ENCODE measurements at regions not wholly inside any gene's neighbourhood (a gene's known extent, or its start where the extent isn't known, plus 50 kb on each side); places are given as distances from the start of the nearest gene placed in this dataset.

GRCh38 chr11:91778758-91779157 lies 445.9 kb upstream of the FAT3 start:
- DNase-seq = no peak
- Histone ChIP-seq H3K27me3 (replicated peaks; ENCODE audit: insufficient read depth, low read length) (no peaks in the 10 kb centered on the region), H3K4me3 (ENCODE audit: low read length) (no peak overlapping the region), H3K9me2 (replicated peaks; ENCODE audit: insufficient read depth, low read length) (no peaks in the 10 kb centered on the region), H3K27ac (ENCODE audit: low read length) (no peak overlapping the region), H3F3A (ENCODE audit: insufficient read depth, low read length) (no peaks in the 10 kb centered on the region), H3K79me2 (ENCODE audit: low read length) (no peaks in the 10 kb centered on the region), H3K4me2 (ENCODE audit: low read depth, low read length) (no peak overlapping the region), H3K36me3 (replicated peaks; ENCODE audit: insufficient read depth, low read length) (no peaks in the 10 kb centered on the region), H3K9me3 (replicated peaks; ENCODE audit: insufficient read depth, low read length) (no peaks in the 10 kb centered on the region), H4K20me1 (ENCODE audit: insufficient read depth, low read length) (no peaks in the 10 kb centered on the region), H3K9ac (ENCODE audit: low read length) (no peak overlapping the region), H2AFZ (ENCODE audit: low read length) (no peak overlapping the region), H3K4me1 (ENCODE audit: low read length) (no peaks in the 10 kb centered on the region)
- TF ChIP-seq EZH2phosphoT487 (IDR thresholded peaks at IDR 0.05; ENCODE audit: low read length) = no peak
- no peak for TF ChIP-seq CTCF (IDR thresholded peaks at IDR 0.05; ENCODE audit: low read length)
- TF ChIP-seq EZH2 (optimal IDR thresholded peaks at IDR 0.05; ENCODE audit: low read depth, low read length) = no peak

GRCh38 chr11:91776655-91777054 lies 448.0 kb upstream of the FAT3 start:
- no peak for TF ChIP-seq EZH2 (optimal IDR thresholded peaks at IDR 0.05; ENCODE audit: low read depth, low read length)
- TF ChIP-seq EZH2phosphoT487 (IDR thresholded peaks at IDR 0.05; ENCODE audit: low read length) = no peak
- no peak for TF ChIP-seq CTCF (IDR thresholded peaks at IDR 0.05; ENCODE audit: low read length)
- Histone ChIP-seq H3F3A (ENCODE audit: insufficient read depth, low read length) (no peaks in the 10 kb centered on the region), H2AFZ (ENCODE audit: low read length) (no peak overlapping the region), H3K4me3 (ENCODE audit: low read length) (no peak overlapping the region), H3K27me3 (replicated peaks; ENCODE audit: insufficient read depth, low read length) (no peaks in the 10 kb centered on the region), H3K9me2 (replicated peaks; ENCODE audit: insufficient read depth, low read length) (no peaks in the 10 kb centered on the region), H4K20me1 (ENCODE audit: insufficient read depth, low read length) (no peaks in the 10 kb centered on the region), H3K4me1 (ENCODE audit: low read length) (no peaks in the 10 kb centered on the region), H3K9me3 (replicated peaks; ENCODE audit: insufficient read depth, low read length) (no peaks in the 10 kb centered on the region), H3K27ac (ENCODE audit: low read length) (no peak overlapping the region), H3K79me2 (ENCODE audit: low read length) (no peaks in the 10 kb centered on the region), H3K9ac (ENCODE audit: low read length) (no peak overlapping the region), H3K4me2 (ENCODE audit: low read depth, low read length) (no peak overlapping the region), H3K36me3 (replicated peaks; ENCODE audit: insufficient read depth, low read length) (no peaks in the 10 kb centered on the region)
- DNase-seq = no peak

- Histone ChIP-seq H4K20me1 (ENCODE audit: insufficient read depth, low read length) (no peaks in the 10 kb centered on the region), H3K9ac (ENCODE audit: low read length) (no peak overlapping the region), H3F3A (ENCODE audit: insufficient read depth, low read length) (no peaks in the 10 kb centered on the region), H2AFZ (ENCODE audit: low read length) (no peak overlapping the region), H3K27me3 (replicated peaks; ENCODE audit: insufficient read depth, low read length) (no peaks in the 10 kb centered on the region), H3K36me3 (replicated peaks; ENCODE audit: insufficient read depth, low read length) (no peaks in the 10 kb centered on the region), H3K4me3 (ENCODE audit: low read length) (no peak overlapping the region), H3K27ac (ENCODE audit: low read length) (no peak overlapping the region), H3K9me2 (replicated peaks; ENCODE audit: insufficient read depth, low read length) (no peaks in the 10 kb centered on the region), H3K4me1 (ENCODE audit: low read length) (no peaks in the 10 kb centered on the region), H3K79me2 (ENCODE audit: low read length) (no peaks in the 10 kb centered on the region), H3K4me2 (ENCODE audit: low read depth, low read length) (no peak overlapping the region), H3K9me3 (replicated peaks; ENCODE audit: insufficient read depth, low read length) (no peaks in the 10 kb centered on the region)
- TF ChIP-seq EZH2 (optimal IDR thresholded peaks at IDR 0.05; ENCODE audit: low read depth, low read length) = no peak
- no peak for TF ChIP-seq EZH2phosphoT487 (IDR thresholded peaks at IDR 0.05; ENCODE audit: low read length)
- no peak for TF ChIP-seq CTCF (IDR thresholded peaks at IDR 0.05; ENCODE audit: low read length)
- no peak for DNase-seq
Measured at GRCh38 chr11:91773090-91773489, 451.5 kb upstream of the FAT3 start.
